C4-2B (cell line): ENCODE measurements at regions not wholly inside any gene's neighbourhood (a gene's known extent, or its start where the extent isn't known, plus 50 kb on each side); places are given as distances from the start of the nearest gene placed in this dataset.

Experiments used
- CTCF ChIP-seq: fragments of 450-650 bp; conservative IDR thresholded peaks from 2 replicates; pipeline ENCODE4 v1.5.1; 2017; ENCODE audit warnings: mild to moderate bottlenecking
- ZFX ChIP-seq: fragments of 450-650 bp; IDR thresholded peaks from 2 replicates; pipeline ENCODE4 v1.6.1; 2017

GRCh38 chr5:66513130-66513529 lies 83.1 kb upstream of the MAST4 start:
- no peak for TF ChIP-seq CTCF
- no peak for TF ChIP-seq ZFX
